Peyer's patch (tissue), 4 donors: ENCODE measurements at regions not wholly inside any gene's neighbourhood (a gene's known extent, or its start where the extent isn't known, plus 50 kb on each side); places are given as distances from the start of the nearest gene placed in this dataset.

Experiments used
- POLR2A ChIP-seq, 2 donors: fragments of 450-650 bp; IDR thresholded peaks; one replicate each; pipeline ENCODE4 v1.5.1; 2017; ENCODE audit warnings: antibody characterized with exemption in 2 of 2, mild to moderate bottlenecking in 2 of 2, moderate library complexity in 2 of 2
- TF ChIP-seq, protein P1 (sequence below), 6 experiments: fragments of 450-650 bp in 4 of 6; fragments of 200-600 bp in 2 of 6; sonication (generic) in 1 of 6; IDR thresholded peaks; one replicate each; pipeline ENCODE4 v1.5.1; 2017 to 2019; ENCODE audit warnings: antibody characterized with exemption in 6 of 6, mild to moderate bottlenecking in 3 of 6, moderate library complexity in 1 of 6

DNA sequence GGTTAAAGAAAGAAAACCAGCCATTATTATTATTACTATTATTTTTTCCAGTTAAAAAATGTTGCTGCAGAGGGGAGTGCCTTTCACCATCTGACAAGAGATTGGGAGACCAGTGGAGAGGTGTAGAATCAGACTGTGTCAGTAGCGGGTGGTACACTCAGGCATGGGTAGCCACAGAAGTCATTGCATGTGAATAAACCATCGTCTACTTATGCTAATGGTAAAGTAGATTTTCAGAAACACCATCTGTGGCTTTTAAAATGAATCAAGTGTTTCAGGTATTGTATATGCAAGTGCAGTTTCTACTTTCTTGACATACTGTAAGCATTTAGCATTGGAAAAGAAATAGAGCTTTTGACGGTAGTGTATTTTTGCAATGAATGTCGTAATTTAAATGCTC lies 131.5 kb upstream of the SP8 start:
- no peak for TF ChIP-seq POLR2A (IDR thresholded peaks at IDR 0.05)
- TF ChIP-seq, protein P1, sequence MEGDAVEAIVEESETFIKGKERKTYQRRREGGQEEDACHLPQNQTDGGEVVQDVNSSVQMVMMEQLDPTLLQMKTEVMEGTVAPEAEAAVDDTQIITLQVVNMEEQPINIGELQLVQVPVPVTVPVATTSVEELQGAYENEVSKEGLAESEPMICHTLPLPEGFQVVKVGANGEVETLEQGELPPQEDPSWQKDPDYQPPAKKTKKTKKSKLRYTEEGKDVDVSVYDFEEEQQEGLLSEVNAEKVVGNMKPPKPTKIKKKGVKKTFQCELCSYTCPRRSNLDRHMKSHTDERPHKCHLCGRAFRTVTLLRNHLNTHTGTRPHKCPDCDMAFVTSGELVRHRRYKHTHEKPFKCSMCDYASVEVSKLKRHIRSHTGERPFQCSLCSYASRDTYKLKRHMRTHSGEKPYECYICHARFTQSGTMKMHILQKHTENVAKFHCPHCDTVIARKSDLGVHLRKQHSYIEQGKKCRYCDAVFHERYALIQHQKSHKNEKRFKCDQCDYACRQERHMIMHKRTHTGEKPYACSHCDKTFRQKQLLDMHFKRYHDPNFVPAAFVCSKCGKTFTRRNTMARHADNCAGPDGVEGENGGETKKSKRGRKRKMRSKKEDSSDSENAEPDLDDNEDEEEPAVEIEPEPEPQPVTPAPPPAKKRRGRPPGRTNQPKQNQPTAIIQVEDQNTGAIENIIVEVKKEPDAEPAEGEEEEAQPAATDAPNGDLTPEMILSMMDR (IDR thresholded peaks at IDR 0.05), result no peak
